Stimulated activated CD4-positive, alpha-beta T cell treated with anti-CD3 and anti-CD28 coated beads, Interleukin-1b, Interleukin-23, amount 100 ng/mL, for 4 hours (primary cell): ENCODE measurements at regions not wholly inside any gene's neighbourhood (a gene's known extent, or its start where the extent isn't known, plus 50 kb on each side); places are given as distances from the start of the nearest gene placed in this dataset.

ENCODE experiments used
- DNase-seq, 2 donors: peaks; one replicate each; pipeline ENCODE4 v3.0.0-alpha.2; 2020; ENCODE audit warnings: low read depth in 2 of 2

DNA sequence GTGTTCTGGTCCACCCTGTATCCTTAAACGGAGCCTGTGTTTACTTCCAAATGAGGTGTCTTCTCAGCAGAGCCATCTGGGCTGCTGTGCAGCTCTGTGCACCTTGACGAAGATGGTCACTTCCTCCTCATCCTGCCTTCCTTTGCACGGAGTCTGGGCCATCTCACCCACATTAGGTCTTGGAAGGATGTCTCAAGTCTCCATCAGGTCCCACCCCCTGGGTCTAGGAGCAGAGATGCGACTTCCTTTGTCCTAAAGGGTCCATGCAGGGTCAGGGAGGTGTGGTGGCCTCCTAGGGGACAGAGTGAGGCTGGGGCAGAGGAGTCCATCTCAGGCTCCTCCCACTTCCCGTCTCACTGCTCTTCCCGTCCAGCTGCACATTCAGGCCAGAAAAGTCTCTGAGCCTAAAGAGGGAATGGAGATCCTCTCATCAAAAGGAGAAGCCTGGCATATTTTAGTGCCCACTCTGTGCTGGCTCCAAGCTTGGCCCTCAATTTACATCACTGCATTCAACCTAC, 209.2 kb downstream of the MATN1 start:
- no peak for DNase-seq

DNA sequence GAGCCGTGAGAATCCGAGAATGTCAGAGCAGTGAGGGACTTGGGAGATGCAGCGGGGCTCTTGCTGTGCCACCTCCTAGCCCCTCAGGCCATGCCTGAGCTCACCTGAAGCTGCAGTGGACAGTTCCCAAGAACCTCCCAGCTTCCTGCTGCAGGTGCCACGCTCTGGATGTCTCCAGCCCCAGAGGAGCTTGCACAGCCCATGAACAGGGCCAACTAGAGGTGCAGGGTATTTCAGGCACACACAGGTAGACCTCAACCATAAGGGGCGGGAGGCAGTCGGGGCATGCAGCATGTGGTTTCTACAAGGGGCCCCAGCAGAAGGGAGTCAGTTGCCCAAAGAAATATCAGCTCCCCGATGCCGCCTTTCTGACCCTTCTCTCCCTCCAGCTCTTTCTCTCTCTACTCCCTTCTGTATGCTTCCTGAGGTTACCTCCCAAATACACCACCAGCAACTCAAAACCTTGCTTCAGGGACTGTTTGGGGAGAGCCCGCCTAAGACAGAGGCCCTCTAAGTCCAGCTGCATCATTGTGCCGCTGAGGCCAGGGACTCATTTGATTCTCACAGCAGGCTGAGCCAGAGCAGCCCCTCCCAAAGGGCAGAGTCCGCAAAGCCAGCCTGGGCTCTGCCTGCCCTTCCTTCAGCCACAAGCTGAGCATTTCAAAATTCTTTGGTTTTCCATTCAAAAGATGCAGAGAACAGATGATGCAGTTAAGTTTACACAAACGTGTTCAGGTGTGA, 209.8 kb downstream of the MATN1 start:
- DNase-seq: no peak

GRCh38 chr1:30512914-30513265, 210.5 kb downstream of the MATN1 start:
- no peak for DNase-seq

DNA sequence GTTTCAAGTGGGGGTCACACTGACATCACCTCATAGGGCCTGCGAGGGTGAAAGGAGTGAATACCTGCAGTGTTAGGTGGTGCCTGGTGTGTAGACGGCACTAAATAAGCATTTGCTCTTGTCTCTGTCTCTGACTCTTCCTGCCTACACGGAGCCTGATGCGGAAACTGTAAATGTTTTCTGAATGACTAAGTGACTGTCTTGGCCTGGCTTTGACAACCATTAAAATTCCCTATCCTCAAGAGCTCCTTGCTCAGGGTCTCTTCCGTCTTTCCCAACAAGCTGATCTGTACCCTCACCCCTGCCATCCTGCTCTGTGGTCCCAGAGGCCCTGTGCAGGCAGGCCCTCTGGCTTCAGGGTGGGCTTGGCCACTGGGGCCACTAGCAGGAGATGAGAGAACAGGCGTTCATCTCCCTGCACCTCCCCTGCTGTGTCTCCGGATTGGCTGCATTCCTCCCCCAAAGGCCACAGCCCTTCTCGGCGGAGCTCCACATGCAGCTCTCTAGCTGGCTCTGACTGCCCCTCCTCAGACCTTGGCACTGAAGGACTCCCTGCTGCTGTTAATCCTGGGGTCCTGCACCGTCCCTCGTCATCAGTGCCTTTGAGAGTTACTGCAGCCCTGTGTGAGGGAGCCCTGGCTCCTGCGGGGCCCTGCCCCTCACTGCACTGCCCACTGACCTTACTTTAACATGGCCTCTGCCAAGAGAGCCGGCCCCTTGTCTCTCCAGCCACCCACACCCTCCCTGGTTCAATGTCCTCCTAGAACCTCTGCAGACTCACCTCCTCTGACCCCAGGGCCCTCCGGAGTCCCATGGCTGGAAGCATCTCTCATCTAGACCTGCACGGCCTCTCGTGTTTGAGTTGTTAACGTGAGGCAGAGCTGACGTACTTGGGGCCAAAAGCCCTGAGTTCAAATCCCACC, 211.1 kb downstream of the MATN1 start:
- DNase-seq: no peak

DNA sequence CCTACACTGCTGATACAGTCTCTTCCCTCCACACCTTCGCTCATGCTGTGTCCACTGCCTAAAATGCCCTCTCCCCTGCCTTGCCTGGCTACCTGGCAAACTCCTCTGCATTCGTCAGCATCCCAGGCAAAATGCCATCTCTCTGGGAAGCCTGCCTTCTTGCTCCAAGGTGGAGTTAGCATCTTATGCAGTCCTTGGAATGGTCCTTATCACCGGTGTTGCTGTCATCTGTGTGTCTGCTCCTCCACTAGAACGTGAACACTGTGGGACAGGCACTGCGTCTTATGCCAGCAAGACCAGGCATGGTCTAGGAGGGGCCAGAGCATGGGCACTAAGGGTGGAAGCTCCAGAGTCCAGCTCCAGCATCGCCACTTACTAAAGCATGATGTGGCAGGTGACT, 211.8 kb downstream of the MATN1 start:
- DNase-seq: no peak

GRCh38 chr1:30511106-30511505, 212.3 kb downstream of the MATN1 start:
- no peak for DNase-seq

- DNase-seq: no peak
These were observed 213.7 kb downstream of the MATN1 start for GRCh38 chr1:30509670-30510069.

DNA sequence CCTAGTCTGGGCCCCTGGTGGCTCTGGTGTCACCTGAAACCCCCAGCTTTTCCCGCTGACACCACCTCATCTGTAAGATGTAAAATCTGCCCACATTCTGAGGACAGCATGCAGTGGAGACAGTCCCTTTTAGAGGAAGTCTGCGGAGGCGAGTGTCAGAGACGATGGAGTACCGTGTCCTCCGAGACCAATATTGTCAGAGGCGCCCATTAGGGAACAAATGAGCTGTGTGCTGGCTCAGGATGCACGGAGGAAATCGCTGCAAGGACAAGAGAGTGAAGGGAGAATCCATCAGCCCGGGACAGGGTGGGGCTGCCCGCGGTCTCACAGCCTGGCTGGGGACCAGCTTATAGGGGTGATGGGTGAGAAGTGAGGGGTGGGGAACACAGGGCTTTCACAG, 214.8 kb downstream of the MATN1 start:
- no peak for DNase-seq

GRCh38 chr1:30508175-30508448, 215.3 kb downstream of the MATN1 start:
- DNase-seq: no peak

DNA sequence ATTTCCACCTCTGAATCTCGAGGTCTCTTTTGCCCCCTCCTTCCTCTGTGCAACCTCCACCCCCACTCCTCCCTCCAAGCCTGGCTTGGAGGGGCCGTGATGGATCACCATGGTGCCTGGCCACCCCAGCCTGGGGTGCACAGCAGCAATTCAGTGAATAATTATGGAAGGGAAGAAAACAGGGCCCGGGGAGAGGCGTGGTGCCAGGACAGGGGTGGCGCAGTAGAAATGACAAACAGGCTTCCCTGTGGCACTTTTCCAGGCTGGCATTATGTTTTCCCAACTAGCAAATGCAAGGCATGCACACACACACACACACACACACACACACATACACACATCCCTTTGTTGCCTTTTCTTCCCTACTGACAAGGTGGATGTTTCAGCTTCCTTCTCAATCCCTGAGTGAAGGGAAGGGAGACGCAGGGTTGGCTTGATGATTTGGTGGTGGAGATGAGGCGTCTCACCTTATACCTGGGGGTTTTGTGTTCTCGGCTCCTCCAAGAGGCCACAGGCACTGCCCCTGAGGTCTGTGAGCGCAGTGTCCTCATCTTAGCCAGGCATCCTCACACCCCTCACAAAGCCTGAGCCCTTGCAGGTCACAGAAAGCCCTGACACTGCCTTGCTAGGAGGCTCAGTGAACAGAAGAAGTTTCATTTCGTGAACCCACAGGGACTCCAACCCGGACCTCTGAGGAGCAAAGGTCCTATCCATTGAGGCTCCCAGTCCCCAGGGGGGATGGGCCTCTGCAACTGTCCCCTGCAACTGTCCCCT, 215.8 kb downstream of the MATN1 start:
- no peak for DNase-seq

DNA sequence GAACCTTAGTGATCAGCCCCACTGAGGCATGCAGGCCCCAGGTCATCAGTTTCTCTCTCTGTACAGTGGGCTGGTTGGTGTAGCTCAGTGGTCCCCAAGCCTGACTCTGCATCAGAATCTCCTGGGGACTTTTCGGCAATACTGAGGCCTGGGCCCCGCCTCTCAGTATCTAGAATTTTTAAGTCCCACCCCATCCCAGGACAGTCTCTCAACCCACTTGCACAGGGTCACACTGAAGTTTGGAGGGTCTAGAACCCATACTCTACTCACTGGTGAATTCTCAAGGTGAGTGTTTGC, 216.4 kb downstream of the MATN1 start:
- DNase-seq: no peak

DNA sequence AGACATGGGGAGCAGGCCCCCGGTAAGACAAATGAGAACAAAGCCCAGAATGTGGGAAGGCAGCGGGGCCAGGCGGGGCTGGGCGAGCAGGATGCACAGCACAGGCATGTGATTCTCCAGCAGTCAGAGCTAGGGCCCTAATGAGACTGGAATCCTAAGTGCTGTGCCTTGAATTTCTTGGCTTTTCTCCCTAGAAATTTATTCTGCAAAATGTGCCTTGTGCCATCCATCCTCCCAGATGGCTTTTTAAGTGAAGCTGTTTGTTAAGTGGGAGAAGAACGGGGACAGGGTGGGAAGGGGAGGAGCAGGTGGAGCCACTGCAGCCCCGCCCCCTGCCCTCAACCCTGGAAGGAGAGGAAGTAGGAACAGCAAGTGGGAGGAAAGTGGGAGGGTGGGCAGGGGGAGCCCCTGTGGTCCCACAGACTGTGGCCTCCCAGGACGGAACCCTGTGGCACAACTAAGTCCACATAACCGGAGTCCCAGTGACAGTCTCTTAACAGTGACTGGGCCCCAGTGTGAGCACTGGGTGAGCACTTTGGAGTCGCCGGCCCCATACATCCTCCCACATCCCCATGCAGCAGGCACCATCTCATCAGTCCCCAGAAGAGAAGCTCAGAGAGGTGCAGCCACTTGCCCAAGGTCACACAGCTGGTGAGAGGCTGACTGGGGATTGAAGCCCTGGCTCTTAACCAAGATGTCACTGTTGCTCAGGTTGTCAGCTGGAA, 216.9 kb downstream of the MATN1 start:
- no peak for DNase-seq

DNA sequence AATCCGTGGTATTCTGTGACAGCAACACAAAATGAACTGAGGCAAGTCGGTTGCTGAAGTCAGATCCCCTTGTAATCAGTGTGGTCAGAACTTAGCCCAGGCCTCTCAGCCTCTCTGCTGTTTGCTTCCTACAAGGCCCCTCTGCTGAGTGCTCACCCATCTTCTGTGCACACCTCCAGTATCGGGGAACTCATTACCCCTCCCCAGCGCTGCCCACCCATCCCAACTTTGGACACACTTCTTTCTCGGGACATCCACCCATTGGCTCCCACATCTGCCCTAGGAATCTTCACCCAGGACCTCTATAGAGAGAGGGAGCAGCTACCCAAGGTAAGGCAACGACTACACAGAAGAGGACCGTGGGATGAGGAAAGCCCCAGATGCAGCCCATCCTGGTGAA, 217.5 kb downstream of the MATN1 start:
- no peak for DNase-seq

- no peak for DNase-seq
These were observed 230.9 kb downstream of the MATN1 start for GRCh38 chr1:30492451-30492850.

DNA sequence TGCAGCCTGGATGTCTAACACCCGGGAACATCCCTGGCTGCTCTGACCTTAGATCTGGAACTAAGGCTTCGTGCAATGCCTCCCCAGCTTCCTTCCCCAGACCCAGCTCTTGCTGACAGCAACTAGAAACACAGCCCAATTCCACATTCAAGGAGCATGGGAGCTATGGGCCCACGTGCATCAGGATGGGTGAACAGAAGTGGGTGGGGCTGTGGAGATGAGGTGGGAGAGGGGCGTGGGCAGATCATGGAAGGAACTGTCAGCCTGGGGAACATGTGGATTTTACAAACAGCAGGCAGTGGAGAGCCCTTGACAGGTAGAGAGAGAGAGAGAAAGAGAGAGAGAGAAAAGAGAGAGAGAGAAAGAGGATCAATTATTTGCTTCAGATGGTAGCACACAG, 231.6 kb downstream of the MATN1 start:
- DNase-seq: no peak

- DNase-seq: no peak
These were observed 232.8 kb downstream of the MATN1 start for GRCh38 chr1:30490554-30491053.

DNA sequence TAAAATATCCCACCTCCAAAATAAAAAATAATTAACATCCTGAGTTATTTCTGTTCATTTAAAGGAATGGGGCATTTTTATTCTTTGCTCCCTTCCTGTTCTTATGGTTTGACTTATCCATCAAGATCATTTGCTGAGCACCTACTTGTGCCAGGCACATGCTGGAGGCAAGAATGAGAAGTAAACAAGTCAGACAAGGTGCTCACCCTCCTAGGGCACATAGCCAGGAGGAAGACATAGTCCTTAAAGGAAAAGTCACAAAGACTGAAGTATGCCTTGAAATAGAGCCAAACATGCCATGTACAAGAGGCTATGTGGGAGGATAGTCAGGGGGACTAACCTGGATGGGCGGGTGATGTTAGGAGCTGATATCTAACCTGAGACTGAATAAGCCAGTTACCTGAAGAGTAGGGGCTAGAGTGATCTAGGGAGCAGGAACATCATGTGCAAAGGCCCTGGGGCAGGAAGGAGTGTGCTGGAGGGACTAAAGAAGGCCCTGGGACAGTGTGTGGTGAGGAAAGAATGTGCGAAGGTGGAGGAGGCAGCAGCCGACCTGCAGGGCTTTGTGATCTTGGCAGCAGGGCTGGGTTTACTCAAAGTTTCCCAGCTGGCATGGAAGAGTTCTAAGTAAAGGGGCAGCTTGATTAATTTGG, 233.5 kb downstream of the MATN1 start:
- no peak for DNase-seq

DNA sequence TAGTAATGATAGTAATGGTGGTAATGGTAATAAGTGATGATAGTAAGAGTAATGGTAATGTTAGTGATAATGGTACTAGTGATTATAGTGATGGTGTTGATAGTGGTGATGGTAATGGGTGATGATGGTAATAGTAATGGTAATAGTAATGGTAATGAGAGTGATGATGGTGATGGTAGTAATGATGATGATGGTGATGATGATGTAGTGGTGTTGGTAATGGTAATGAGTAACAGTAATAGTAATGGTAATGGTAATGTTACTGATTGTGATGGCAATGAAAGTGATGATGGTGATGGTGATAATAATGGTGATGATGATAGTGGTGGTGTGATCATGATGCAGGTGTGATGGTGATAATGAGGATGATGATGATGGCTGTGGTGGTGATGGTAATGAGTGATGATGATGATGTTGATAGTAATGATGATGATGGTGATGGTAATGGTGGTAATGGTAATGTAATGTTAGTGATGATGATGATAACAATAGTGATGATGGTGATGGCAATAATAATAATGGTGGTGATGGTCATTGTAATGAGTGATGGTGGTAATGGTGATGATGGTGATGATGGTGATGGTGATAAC, 235.0 kb downstream of the MATN1 start:
- no peak for DNase-seq

DNA sequence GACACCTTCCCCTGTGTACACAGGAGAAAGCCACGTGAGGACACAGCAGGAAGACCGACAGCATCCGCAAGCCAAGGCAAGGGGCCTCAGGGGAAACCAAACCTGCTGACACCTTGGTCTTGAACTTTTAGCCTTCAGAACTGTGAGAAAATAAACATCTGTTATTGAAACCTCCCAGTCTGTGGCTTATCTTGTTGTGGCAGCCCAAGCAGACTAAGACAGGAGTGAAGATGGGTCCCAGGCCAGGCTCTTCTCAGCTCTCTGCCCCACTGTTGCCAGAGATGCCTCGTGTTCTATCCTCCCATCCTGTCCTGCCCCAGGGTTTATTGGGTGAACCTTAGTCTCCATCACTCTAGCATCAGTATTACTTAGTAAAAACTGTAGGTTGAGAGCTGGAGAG, 236.3 kb downstream of the MATN1 start:
- no peak for DNase-seq

GRCh38 chr1:30485072-30485471, 238.3 kb downstream of the MATN1 start:
- no peak for DNase-seq

DNA sequence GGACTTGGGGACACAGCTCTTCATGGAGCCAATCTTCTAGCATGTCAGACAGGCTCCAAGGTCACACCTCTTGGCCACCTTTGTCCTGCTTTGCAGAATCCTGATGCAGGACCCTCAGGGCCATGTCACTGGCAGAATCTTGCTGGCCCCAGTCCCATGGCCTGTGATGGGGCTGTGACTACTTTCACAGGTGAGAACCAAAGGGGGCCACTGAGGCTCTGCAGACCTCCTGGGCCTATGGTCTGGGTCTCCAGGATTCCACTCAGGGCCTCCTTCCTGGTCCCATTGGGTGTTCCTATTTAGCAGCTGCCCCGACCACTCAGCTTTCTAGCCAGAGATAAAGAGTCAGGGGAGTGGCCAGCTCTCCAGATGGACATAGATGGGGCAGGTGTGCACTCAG, 238.7 kb downstream of the MATN1 start:
- no peak for DNase-seq
